Left hindlimb (tissue), 1 donor: ENCODE measurements at regions not wholly inside any gene's neighbourhood (a gene's known extent, or its start where the extent isn't known, plus 50 kb on each side); places are given as distances from the start of the nearest gene placed in this dataset.

ENCODE experiments used
- DNase-seq: peaks from one replicate; pipeline ENCODE4 v3.0.0-alpha.2; 2018

- DNase-seq = no peak
These were observed 179.7 kb upstream of the TET2 start for GRCh38 chr4:104967034-104967401.

- DNase-seq = no peak
These were observed 177.1 kb upstream of the TET2 start for GRCh38 chr4:104969394-104970082.

- no peak for DNase-seq
These were observed 175.2 kb upstream of the TET2 start for GRCh38 chr4:104971462-104971861.

- DNase-seq = no peak
These were observed 173.0 kb upstream of the TET2 start for GRCh38 chr4:104973708-104974107.

- no peak for DNase-seq
These were observed 171.1 kb upstream of the TET2 start for GRCh38 chr4:104975617-104976016.

- no peak for DNase-seq
These were observed 170.4 kb upstream of the TET2 start for GRCh38 chr4:104976262-104976661.

- DNase-seq = no peak
These were observed 167.5 kb upstream of the TET2 start for GRCh38 chr4:104979083-104979760.

GRCh38 chr4:104983615-104984179 is 163.0 kb upstream of the TET2 start:
- no peak for DNase-seq

- no peak for DNase-seq
These were observed 160.4 kb upstream of the TET2 start for GRCh38 chr4:104986306-104986705.

- DNase-seq = peak; percentile 36
These were observed 157.3 kb upstream of the TET2 start for GRCh38 chr4:104989371-104989770.

GRCh38 chr4:105002278-105002677 is 144.4 kb upstream of the TET2 start:
- no peak for DNase-seq

GRCh38 chr4:105014234-105014633 is 132.4 kb upstream of the TET2 start:
- no peak for DNase-seq

- DNase-seq = no peak
These were observed 132.0 kb upstream of the TET2 start for GRCh38 chr4:105014635-105015034.

GRCh38 chr4:105015750-105016149 is 130.9 kb upstream of the TET2 start:
- DNase-seq = no peak

- no peak for DNase-seq
These were observed 123.6 kb upstream of the TET2 start for GRCh38 chr4:105022811-105023667.

GRCh38 chr4:105023668-105024055 is 123.0 kb upstream of the TET2 start:
- no peak for DNase-seq

GRCh38 chr4:105025263-105026017 is 121.2 kb upstream of the TET2 start:
- DNase-seq = no peak

GRCh38 chr4:105036991-105037390 is 109.7 kb upstream of the TET2 start:
- no peak for DNase-seq

GRCh38 chr4:105042451-105042850 is 104.2 kb upstream of the TET2 start:
- no peak for DNase-seq

GRCh38 chr4:105050896-105051295 is 95.8 kb upstream of the TET2 start:
- no peak for DNase-seq

GRCh38 chr4:105057370-105058105 is 89.1 kb upstream of the TET2 start:
- no peak for DNase-seq
